ENCODE measurements at regions not wholly inside any gene's neighbourhood (a gene's known extent, or its start where the extent isn't known, plus 50 kb on each side); places are given as distances from the start of the nearest gene placed in this dataset.

GRCh38 chr5:60060389-60060788 lies 166.9 kb upstream of the PDE4D start:
- TF ChIP-seq CTCF (IDR thresholded peaks at IDR 0.05), result no peak
- no peak for TF ChIP-seq ZFX (IDR thresholded peaks at IDR 0.05; ENCODE audit: borderline replicate concordance)
